ENCODE measurements at regions not wholly inside any gene's neighbourhood (a gene's known extent, or its start where the extent isn't known, plus 50 kb on each side); places are given as distances from the start of the nearest gene placed in this dataset.
A peak's percentile ranks its signal among the peaks of the same experiment; 100 is the strongest.
"Not testable (repeated sequence)": the region's sequence is repeated elsewhere in the genome, so short reads cannot be mapped to it uniquely, and the experiment has no call there.

DNA sequence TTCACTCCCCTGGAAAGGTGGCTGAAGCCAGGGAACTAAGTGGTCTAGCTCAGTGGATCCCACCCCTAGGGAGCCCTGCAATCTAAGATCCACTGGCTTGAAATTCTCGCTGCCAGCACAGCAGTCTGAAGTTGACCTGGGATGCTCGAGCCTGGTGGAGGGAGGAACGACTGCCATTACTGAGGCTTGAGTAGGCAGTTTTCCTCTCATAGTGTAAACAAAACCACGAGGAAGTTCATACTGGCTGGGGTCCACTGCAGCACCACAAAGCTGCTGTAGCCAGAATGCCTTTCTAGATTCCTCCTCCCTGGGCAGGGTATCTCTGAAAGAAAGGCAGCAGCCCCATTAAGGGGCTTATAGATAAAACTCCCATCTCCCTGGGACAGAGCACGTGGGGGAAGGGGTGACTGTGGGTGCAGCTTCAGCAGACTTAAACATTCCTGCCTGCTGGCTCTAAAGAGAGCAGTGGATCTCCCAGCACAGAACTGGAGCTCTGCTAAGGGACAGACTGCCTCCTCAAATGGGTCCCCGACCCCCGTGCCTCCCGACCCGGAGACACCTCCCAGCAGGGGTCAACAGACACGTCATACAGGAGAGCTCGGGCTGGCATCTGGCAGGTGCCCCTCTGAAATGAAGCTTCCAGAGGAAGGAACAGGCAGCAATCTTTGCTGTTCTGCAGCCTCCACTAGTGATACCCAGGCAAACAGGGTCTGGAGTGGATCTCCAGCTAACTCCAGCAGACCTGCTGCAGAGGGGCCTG, 117.4 kb upstream of the TENT5A start:
- H3K4me3 ChIP-seq (ENCODE audit: low read length); H3K9me3 ChIP-seq (ENCODE audit: low read length); H2AFZ ChIP-seq (ENCODE audit: low read depth, low read length); H3K27me3 ChIP-seq (ENCODE audit: insufficient read depth, low read length); H3K36me3 ChIP-seq (ENCODE audit: insufficient read depth, low read length); H3K4me1 ChIP-seq (ENCODE audit: insufficient read depth, low read length): not testable (repeated sequence)

DNA sequence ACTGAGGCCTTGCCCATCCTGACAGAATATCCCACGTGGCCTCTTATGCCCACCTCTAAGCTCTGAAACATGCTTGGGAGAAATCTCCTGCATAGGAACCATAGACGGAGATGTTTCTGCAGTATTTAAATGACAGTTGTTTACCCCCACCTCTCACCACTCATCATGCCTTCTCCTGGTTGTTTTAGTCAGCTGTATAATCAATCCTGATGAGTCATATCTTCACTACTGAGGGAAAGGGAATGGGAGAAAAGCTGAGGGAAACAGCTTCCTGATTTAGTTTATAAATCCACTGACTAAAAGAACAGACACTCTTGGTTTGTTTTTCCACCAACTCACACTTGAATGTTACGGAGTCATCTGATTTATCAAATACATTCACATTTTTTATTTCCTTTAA, 113.2 kb upstream of the TENT5A start:
- Histone ChIP-seq H3K9me3 (ENCODE audit: low read length) (no peaks in the 10 kb centered on the region), H3K4me1 (ENCODE audit: insufficient read depth, low read length) (no peaks in the 10 kb centered on the region), H3K4me3 (ENCODE audit: low read length) (no peak overlapping the region), H3K36me3 (ENCODE audit: insufficient read depth, low read length) (no peaks in the 10 kb centered on the region), H2AFZ (ENCODE audit: low read depth, low read length) (no peak overlapping the region), H3K27me3 (ENCODE audit: insufficient read depth, low read length) (no peaks in the 10 kb centered on the region)

DNA sequence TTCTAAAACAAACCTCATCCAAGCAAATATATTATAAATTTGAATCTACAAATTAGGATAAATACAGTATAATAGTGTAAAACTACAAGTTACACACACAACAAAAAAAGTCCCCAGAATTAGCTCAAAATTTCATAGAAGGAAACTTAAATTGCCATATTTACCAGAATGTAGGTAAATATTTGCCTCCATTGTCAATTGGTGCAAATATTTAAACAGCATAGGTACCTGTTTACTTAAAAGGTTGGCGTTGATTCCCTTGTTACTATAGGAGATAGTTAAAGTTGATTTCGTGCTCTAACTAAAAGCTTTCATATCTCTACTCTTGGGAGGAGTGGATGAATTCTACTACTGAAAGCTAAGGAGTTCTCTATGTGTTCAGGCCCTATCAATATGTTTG, 111.6 kb upstream of the TENT5A start:
- H3K4me3 ChIP-seq (ENCODE audit: low read length), result no peak overlapping the region

DNA sequence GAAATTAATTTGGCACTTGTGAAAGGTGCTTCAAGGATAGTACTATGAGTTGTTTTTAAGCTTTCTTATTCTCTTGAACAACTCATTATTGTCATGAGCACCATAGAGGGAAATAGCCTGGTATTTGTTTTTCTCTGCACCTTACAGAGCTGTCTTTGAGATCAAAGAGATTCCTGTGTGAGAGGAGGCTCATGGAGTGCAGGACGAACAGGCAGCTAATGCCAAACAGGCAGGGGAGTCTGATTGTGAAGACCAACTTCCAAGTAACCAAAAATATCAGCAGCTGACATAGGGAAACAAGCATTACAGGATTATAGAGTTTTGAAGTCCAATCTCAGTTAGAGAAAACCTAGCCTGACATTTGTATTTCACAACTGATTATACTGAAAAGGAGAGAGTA, 110.6 kb upstream of the TENT5A start:
- no peaks in the 10 kb centered on the region for H3K9me3 ChIP-seq (ENCODE audit: low read length)
- H3K27me3 ChIP-seq (ENCODE audit: insufficient read depth, low read length), result no peaks in the 10 kb centered on the region
- no peak overlapping the region for H3K4me3 ChIP-seq (ENCODE audit: low read length)
- H3K4me1 ChIP-seq (ENCODE audit: insufficient read depth, low read length), result no peaks in the 10 kb centered on the region
- no peaks in the 10 kb centered on the region for H3K36me3 ChIP-seq (ENCODE audit: insufficient read depth, low read length)
- peak overlapping the region; percentile 22 for H2AFZ ChIP-seq (ENCODE audit: low read depth, low read length)

More for the DNA sequence above, 111.6 kb upstream of the TENT5A start:
- Histone ChIP-seq H3K4me1 (ENCODE audit: insufficient read depth, low read length) (no peaks in the 10 kb centered on the region), H3K27me3 (ENCODE audit: insufficient read depth, low read length) (no peaks in the 10 kb centered on the region), H3K36me3 (ENCODE audit: insufficient read depth, low read length) (no peaks in the 10 kb centered on the region), H2AFZ (ENCODE audit: low read depth, low read length) (no peak overlapping the region), H3K9me3 (ENCODE audit: low read length) (no peaks in the 10 kb centered on the region)

DNA sequence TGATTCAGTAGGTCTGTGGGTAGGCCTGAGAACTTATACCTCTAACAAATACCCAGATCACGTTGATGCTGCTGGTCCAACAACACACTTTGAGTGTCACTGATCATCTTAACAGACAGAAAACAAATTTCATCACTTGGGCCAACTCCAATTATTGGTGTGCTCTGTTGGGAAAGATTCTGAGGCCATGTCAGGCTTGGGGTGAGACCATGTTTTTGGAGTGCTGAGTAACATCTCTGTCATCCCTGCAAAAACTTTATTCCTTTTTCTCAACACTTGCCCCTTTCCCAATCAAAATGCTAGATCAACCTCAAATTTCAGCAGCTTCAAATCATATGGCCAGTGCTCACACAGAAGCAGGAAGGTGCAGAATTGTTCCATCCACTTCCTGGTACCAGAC, 108.8 kb upstream of the TENT5A start:
- no peak overlapping the region for H3K4me3 ChIP-seq (ENCODE audit: low read length)
- H3K36me3 ChIP-seq (ENCODE audit: insufficient read depth, low read length), result no peaks in the 10 kb centered on the region
- no peaks in the 10 kb centered on the region for H3K27me3 ChIP-seq (ENCODE audit: insufficient read depth, low read length)
- no peaks in the 10 kb centered on the region for H3K9me3 ChIP-seq (ENCODE audit: low read length)
- H3K4me1 ChIP-seq (ENCODE audit: insufficient read depth, low read length), result no peaks in the 10 kb centered on the region
- no peak overlapping the region for H2AFZ ChIP-seq (ENCODE audit: low read depth, low read length)

DNA sequence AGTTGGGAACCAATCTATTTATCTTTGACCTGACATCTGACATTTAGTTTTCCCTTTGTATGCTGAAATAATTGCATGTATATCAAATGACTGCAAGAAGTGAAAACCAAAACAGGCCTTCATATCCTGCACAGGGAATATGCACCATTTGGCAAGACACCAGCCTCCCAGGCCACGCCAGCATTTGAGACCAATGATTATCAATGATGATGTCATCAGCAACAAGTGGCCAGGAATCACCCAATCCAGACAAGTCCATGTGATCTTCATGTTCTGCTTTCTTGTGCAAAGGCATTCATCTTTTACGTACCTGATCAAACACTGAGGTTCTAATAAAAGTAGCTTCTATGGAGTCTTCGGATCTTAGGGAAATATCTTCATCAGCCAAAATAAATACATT, 107.4 kb upstream of the TENT5A start:
- Histone ChIP-seq H3K27me3 (ENCODE audit: insufficient read depth, low read length) (no peaks in the 10 kb centered on the region), H3K4me3 (ENCODE audit: low read length) (no peak overlapping the region), H3K4me1 (ENCODE audit: insufficient read depth, low read length) (no peaks in the 10 kb centered on the region), H3K9me3 (ENCODE audit: low read length) (no peaks in the 10 kb centered on the region), H2AFZ (ENCODE audit: low read depth, low read length) (no peak overlapping the region), H3K36me3 (ENCODE audit: insufficient read depth, low read length) (no peaks in the 10 kb centered on the region)

DNA sequence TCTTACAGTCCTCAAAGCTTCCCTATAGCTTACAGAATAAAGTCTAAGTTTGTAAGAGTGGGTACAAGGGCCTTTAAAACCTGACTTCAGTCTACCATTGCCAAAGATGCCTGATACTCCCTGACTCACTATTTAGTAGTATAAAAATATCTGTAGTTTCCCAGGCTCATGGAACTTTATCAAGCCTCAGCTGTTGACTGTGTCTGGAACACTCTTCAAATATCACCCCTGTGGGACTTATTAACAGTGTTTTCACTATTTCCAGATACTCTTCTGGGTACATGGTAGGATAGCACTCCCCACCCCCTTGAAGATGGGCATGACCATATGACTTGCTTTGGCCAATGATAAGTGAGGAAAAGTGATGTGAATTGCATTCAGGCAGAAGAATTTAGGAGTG, 105.3 kb upstream of the TENT5A start:
- H3K4me1 ChIP-seq (ENCODE audit: insufficient read depth, low read length), result no peaks in the 10 kb centered on the region
- H3K27me3 ChIP-seq (ENCODE audit: insufficient read depth, low read length), result no peaks in the 10 kb centered on the region
- H3K4me3 ChIP-seq (ENCODE audit: low read length), result no peak overlapping the region
- H2AFZ ChIP-seq (ENCODE audit: low read depth, low read length), result no peak overlapping the region
- H3K9me3 ChIP-seq (ENCODE audit: low read length), result no peaks in the 10 kb centered on the region
- no peaks in the 10 kb centered on the region for H3K36me3 ChIP-seq (ENCODE audit: insufficient read depth, low read length)

DNA sequence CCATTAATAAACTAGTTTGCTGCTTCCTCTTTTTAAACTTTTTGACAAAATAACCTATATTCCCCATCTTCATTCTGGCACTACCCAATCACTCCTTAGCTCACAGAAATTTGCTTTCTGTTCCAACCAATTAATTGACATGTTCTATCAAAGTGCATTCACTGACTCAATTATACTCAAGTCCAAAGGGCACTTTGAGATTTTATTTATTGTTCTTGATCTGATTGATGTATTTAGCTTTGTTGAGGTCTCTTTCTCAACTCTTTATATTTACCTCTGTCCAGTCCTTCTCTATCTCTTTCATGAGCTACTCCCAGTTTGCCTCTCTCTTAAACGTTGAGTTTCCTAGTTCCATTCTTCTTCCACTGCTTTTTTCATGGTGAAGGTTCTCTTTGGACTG, 104.4 kb upstream of the TENT5A start:
- Histone ChIP-seq H2AFZ (ENCODE audit: low read depth, low read length) (no peak overlapping the region), H3K27me3 (ENCODE audit: insufficient read depth, low read length) (no peaks in the 10 kb centered on the region)

DNA sequence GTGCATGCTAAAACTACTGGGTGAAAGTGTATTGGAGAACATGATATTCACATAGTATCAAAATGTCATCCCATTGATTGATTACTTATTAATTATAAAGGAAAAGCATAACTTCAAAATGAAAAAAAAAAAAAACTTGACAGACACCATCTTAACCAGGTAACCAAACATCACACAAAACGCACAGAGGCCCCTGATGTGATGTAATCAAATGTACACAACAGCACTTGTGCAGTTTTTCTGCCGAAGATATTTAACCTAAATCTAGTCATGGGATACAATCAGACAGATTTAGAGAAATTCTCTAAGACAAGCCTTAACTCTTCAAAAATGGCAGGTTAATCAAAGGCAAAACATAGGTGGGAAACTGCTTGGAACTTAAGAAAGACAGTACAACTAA, 102.0 kb upstream of the TENT5A start:
- no peak overlapping the region for H2AFZ ChIP-seq (ENCODE audit: low read depth, low read length)
- no peaks in the 10 kb centered on the region for H3K9me3 ChIP-seq (ENCODE audit: low read length)
- H3K27me3 ChIP-seq (ENCODE audit: insufficient read depth, low read length), result no peaks in the 10 kb centered on the region
- H3K36me3 ChIP-seq (ENCODE audit: insufficient read depth, low read length), result no peaks in the 10 kb centered on the region
- H3K4me1 ChIP-seq (ENCODE audit: insufficient read depth, low read length), result no peaks in the 10 kb centered on the region
- no peak overlapping the region for H3K4me3 ChIP-seq (ENCODE audit: low read length)

More for the DNA sequence above, 104.4 kb upstream of the TENT5A start:
- Histone ChIP-seq H3K4me1 (ENCODE audit: insufficient read depth, low read length) (no peaks in the 10 kb centered on the region), H3K9me3 (ENCODE audit: low read length) (no peaks in the 10 kb centered on the region), H3K36me3 (ENCODE audit: insufficient read depth, low read length) (no peaks in the 10 kb centered on the region), H3K4me3 (ENCODE audit: low read length) (no peak overlapping the region)

DNA sequence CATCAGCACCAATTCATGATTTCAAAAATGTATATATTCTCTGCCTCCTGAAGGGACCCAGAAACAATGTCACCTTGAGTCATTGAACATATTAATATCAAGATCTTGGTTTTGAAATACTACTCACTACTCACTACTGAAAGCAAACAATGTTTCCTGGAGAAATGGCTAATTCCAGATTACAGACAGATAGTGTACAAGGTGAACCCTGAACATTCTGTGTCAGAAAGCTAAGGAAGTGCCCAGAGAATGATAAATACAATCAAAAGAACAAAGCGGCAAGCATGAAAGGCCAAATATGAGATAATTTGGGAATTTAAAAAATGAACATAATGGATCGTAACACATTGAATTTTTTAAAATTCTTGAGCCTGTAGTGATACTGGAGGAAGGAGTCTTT, 101.5 kb upstream of the TENT5A start:
- no peak overlapping the region for H3K4me3 ChIP-seq (ENCODE audit: low read length)
- no peak overlapping the region for H2AFZ ChIP-seq (ENCODE audit: low read depth, low read length)
- no peaks in the 10 kb centered on the region for H3K4me1 ChIP-seq (ENCODE audit: insufficient read depth, low read length)
- no peaks in the 10 kb centered on the region for H3K27me3 ChIP-seq (ENCODE audit: insufficient read depth, low read length)
- no peaks in the 10 kb centered on the region for H3K36me3 ChIP-seq (ENCODE audit: insufficient read depth, low read length)
- no peaks in the 10 kb centered on the region for H3K9me3 ChIP-seq (ENCODE audit: low read length)

DNA sequence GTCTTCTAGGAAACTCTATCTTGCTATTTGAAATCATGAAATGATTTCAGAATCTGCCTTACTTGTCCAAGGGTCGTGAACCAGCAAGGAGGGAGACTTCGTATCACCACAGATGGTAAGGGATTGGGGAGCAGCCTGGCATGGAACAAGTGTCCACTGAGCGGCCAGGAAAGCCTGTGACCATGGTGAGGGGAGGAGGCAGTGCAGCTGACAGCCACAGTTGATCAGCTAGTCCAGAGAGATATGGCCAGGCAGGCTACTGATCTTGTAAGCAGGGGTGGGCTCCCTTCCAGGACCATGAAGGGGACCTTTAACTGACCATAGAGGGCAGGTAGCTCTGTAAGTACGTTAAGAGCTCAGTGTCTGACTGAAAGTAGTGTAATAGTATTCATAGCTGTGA, 96.8 kb upstream of the TENT5A start:
- Histone ChIP-seq H3K9me3 (ENCODE audit: low read length) (no peaks in the 10 kb centered on the region), H3K27me3 (ENCODE audit: insufficient read depth, low read length) (no peaks in the 10 kb centered on the region), H3K4me1 (ENCODE audit: insufficient read depth, low read length) (no peaks in the 10 kb centered on the region)

DNA sequence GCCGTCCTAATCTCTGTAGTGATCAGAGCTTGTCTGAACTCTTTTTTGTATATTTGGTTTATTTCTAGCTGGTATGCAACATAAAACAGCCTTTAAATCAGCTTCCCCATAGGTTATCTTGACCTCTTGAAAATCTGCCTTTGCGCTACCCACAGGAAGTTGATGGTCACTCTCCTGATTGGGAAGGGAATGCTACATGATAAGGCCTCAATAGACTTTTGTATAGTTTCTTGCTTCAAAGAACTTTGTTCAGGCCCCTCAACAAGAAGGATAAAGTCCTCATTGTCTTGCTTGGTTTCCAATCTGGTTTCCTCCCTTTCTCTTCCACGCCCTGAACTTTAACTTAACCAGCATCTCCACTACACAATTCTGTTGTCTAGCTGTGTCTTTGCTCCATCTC, 95.4 kb upstream of the TENT5A start:
- H3K4me1 ChIP-seq (ENCODE audit: insufficient read depth, low read length), result no peaks in the 10 kb centered on the region
- H3K9me3 ChIP-seq (ENCODE audit: low read length), result no peaks in the 10 kb centered on the region
- H3K36me3 ChIP-seq (ENCODE audit: insufficient read depth, low read length), result no peaks in the 10 kb centered on the region
- H2AFZ ChIP-seq (ENCODE audit: low read depth, low read length), result no peak overlapping the region
- H3K4me3 ChIP-seq (ENCODE audit: low read length), result no peak overlapping the region
- H3K27me3 ChIP-seq (ENCODE audit: insufficient read depth, low read length), result no peaks in the 10 kb centered on the region

More for the DNA sequence above, 96.8 kb upstream of the TENT5A start:
- H2AFZ ChIP-seq (ENCODE audit: low read depth, low read length), result no peak overlapping the region
- H3K4me3 ChIP-seq (ENCODE audit: low read length), result no peak overlapping the region
- H3K36me3 ChIP-seq (ENCODE audit: insufficient read depth, low read length), result no peaks in the 10 kb centered on the region

DNA sequence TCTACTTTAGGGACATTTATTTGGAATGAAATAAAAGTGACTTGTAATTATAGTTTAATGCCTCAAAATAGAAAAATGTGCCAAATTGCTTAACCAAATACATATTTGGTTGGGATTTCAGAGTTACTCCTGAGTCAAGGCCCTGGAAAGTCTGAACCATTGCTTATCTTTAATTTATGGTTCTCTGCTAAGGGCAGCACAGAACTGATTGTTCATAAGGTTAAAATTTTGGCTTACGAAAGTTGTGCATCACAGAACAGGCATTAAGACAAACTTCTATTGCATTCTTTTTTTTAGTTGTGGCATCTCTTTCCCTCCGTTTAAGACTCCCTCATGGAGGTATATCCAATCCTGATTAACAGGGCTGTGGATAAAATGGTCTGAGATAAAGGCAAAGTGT, 92.2 kb upstream of the TENT5A start:
- peaks cover 3% of the 10 kb centered on the region for H3K4me1 ChIP-seq (ENCODE audit: insufficient read depth, low read length)
- no peaks in the 10 kb centered on the region for H3K27me3 ChIP-seq (ENCODE audit: insufficient read depth, low read length)
- no peaks in the 10 kb centered on the region for H3K9me3 ChIP-seq (ENCODE audit: low read length)
- H3K4me3 ChIP-seq (ENCODE audit: low read length), result no peak overlapping the region
- no peaks in the 10 kb centered on the region for H3K36me3 ChIP-seq (ENCODE audit: insufficient read depth, low read length)
- H2AFZ ChIP-seq (ENCODE audit: low read depth, low read length), result no peak overlapping the region

DNA sequence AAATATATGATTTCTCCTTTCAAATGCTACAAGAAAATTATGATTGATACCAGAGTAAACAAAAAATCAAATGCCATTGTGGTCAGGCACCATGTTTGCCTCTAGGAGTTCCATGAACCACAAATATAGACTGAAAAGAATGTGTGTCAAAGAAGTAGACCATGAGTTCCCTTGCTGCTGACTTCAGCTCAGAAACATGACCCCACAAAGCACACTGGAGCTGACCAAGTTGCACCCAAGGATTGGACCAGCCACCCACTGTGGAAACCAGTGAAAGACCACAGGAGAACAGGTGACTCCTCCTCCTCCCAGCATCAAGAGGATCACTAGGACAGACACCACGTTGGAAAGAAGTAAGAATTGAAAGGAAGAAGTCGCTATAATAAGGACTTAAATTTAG, 90.8 kb upstream of the TENT5A start:
- peaks cover 3% of the 10 kb centered on the region for H3K4me1 ChIP-seq (ENCODE audit: insufficient read depth, low read length)
- H3K4me3 ChIP-seq (ENCODE audit: low read length), result no peak overlapping the region
- H2AFZ ChIP-seq (ENCODE audit: low read depth, low read length), result no peak overlapping the region
- no peaks in the 10 kb centered on the region for H3K27me3 ChIP-seq (ENCODE audit: insufficient read depth, low read length)
- no peaks in the 10 kb centered on the region for H3K36me3 ChIP-seq (ENCODE audit: insufficient read depth, low read length)
- no peaks in the 10 kb centered on the region for H3K9me3 ChIP-seq (ENCODE audit: low read length)
